HEK293 (cell line): ENCODE measurements at regions not wholly inside any gene's neighbourhood (a gene's known extent, or its start where the extent isn't known, plus 50 kb on each side); places are given as distances from the start of the nearest gene placed in this dataset.

ENCODE experiments used
- BCL11B ChIP-seq: fragments of 450-650 bp; formaldehyde crosslinking; IDR thresholded peaks from 2 replicates; pipeline ENCODE4 v1.5.1; 2016; ENCODE audit warnings: low read depth, missing biosample characterization, missing genetic modification characterization
- SP7 ChIP-seq: fragments of 450-650 bp; formaldehyde crosslinking; IDR thresholded peaks from 2 replicates; pipeline ENCODE4 v1.5.1; 2016; ENCODE audit warnings: missing biosample characterization, missing genetic modification characterization
- ZNF121 ChIP-seq: fragments of 450-650 bp; formaldehyde crosslinking; IDR thresholded peaks from 2 replicates; pipeline ENCODE4 v1.5.1; 2016; ENCODE audit warnings: missing biosample characterization, missing genetic modification characterization
- ZNF169 ChIP-seq: fragments of 450-650 bp; formaldehyde crosslinking; IDR thresholded peaks from 2 replicates; pipeline ENCODE4 v1.5.1; 2016; ENCODE audit warnings: missing biosample characterization, missing genetic modification characterization
- ZNF223 ChIP-seq: fragments of 450-650 bp; formaldehyde crosslinking; IDR thresholded peaks from 2 replicates; pipeline ENCODE4 v1.5.1; 2016; ENCODE audit warnings: missing biosample characterization, missing genetic modification characterization
- ZNF426 ChIP-seq: fragments of 450-650 bp; formaldehyde crosslinking; IDR thresholded peaks from 2 replicates; pipeline ENCODE4 v1.5.1; 2017; ENCODE audit warnings: missing biosample characterization, missing genetic modification characterization, mild to moderate bottlenecking, inconsistent platforms, moderate library complexity
- ZNF707 ChIP-seq: fragments of 450-650 bp; formaldehyde crosslinking; IDR thresholded peaks from 2 replicates; pipeline ENCODE4 v1.5.1; 2016; ENCODE audit warnings: missing biosample characterization, missing genetic modification characterization
- TF ChIP-seq, protein P1 (sequence below): fragments of 450-650 bp; formaldehyde crosslinking; IDR thresholded peaks from 2 replicates; pipeline ENCODE4 v1.5.1; 2016; ENCODE audit warnings: missing biosample characterization, missing genetic modification characterization
- TF ChIP-seq, protein P2 (sequence below): fragments of 450-650 bp; formaldehyde crosslinking; IDR thresholded peaks from 2 replicates; pipeline ENCODE4 v1.5.1; 2017; ENCODE audit warnings: missing biosample characterization, missing genetic modification characterization
- TF ChIP-seq, protein P3 (sequence below): fragments of 450-650 bp; formaldehyde crosslinking; IDR thresholded peaks from 2 replicates; pipeline ENCODE4 v1.5.1; 2016; ENCODE audit warnings: missing biosample characterization, missing genetic modification characterization
- TF ChIP-seq, protein P4 (sequence below): fragments of 450-650 bp; formaldehyde crosslinking; IDR thresholded peaks from 2 replicates; pipeline ENCODE4 v1.5.1; 2016; ENCODE audit warnings: missing biosample characterization, missing genetic modification characterization

DNA sequence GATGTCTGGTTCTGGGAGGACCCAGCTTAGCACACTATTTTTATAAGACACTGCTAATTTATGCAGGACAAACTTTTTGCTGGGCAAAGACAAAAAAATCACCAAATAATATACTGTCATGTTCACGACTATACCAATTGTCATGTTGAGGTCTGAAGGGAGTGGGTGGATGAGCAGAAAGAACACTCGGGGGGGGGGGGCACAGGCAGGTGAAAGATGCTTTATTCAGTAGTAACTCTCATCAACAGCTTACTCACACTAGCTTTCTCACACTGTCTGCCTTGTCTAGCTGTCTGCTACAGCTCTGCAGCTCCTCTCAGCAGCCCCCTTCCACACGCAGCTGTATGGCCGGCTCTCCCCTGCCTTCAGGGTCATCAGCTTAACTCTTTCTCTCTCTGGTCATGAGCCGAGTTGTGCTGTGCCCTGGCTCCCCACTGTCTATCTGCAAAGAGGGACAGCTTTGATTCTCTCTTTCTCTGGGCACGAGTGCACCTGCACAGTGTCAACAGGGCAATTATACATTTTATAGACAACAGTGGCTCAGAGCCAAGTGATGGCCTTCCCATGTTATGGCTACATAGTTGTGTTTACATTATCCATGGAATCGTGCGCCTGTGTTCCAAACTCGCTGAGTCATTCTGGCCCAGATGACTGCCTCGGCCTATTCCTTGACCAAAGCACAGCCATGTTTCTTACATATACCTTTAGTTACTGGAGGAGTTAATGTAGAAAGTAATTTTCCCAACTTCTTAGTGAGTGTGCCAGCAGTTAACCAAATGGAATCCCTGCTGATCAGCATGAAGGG, 187.7 kb upstream of the PRSS16 start:
- TF ChIP-seq ZNF707 (no peak), ZNF426 (tag by site-specific recombination) (no peak), BCL11B (no peak), ZNF121 (tag by site-specific recombination) (no peak), ZNF169 (tag by site-specific recombination) (no peak), SP7 (tag by site-specific recombination) (no peak), ZNF223 (tag by site-specific recombination) (no peak)
- TF ChIP-seq, protein P1, sequence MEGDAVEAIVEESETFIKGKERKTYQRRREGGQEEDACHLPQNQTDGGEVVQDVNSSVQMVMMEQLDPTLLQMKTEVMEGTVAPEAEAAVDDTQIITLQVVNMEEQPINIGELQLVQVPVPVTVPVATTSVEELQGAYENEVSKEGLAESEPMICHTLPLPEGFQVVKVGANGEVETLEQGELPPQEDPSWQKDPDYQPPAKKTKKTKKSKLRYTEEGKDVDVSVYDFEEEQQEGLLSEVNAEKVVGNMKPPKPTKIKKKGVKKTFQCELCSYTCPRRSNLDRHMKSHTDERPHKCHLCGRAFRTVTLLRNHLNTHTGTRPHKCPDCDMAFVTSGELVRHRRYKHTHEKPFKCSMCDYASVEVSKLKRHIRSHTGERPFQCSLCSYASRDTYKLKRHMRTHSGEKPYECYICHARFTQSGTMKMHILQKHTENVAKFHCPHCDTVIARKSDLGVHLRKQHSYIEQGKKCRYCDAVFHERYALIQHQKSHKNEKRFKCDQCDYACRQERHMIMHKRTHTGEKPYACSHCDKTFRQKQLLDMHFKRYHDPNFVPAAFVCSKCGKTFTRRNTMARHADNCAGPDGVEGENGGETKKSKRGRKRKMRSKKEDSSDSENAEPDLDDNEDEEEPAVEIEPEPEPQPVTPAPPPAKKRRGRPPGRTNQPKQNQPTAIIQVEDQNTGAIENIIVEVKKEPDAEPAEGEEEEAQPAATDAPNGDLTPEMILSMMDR (tag by site-specific recombination): no peak
- TF ChIP-seq, protein P2, sequence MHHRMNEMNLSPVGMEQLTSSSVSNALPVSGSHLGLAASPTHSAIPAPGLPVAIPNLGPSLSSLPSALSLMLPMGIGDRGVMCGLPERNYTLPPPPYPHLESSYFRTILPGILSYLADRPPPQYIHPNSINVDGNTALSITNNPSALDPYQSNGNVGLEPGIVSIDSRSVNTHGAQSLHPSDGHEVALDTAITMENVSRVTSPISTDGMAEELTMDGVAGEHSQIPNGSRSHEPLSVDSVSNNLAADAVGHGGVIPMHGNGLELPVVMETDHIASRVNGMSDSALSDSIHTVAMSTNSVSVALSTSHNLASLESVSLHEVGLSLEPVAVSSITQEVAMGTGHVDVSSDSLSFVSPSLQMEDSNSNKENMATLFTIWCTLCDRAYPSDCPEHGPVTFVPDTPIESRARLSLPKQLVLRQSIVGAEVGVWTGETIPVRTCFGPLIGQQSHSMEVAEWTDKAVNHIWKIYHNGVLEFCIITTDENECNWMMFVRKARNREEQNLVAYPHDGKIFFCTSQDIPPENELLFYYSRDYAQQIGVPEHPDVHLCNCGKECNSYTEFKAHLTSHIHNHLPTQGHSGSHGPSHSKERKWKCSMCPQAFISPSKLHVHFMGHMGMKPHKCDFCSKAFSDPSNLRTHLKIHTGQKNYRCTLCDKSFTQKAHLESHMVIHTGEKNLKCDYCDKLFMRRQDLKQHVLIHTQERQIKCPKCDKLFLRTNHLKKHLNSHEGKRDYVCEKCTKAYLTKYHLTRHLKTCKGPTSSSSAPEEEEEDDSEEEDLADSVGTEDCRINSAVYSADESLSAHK (tag by site-specific recombination): no peak
- TF ChIP-seq, protein P3, sequence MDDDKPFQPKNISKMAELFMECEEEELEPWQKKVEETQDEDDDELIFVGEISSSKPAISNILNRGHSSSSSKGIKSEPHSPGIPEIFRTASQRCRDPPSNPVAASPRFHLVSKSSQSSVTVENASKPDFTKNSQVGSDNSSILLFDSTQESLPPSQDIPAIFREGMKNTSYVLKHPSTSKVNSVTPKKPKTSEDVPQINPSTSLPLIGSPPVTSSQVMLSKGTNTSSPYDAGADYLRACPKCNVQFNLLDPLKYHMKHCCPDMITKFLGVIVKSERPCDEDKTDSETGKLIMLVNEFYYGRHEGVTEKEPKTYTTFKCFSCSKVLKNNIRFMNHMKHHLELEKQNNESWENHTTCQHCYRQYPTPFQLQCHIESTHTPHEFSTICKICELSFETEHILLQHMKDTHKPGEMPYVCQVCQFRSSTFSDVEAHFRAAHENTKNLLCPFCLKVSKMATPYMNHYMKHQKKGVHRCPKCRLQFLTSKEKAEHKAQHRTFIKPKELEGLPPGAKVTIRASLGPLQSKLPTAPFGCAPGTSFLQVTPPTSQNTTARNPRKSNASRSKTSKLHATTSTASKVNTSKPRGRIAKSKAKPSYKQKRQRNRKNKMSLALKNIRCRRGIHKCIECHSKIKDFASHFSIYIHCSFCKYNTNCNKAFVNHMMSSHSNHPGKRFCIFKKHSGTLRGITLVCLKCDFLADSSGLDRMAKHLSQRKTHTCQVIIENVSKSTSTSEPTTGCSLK: no peak
- TF ChIP-seq, protein P4, sequence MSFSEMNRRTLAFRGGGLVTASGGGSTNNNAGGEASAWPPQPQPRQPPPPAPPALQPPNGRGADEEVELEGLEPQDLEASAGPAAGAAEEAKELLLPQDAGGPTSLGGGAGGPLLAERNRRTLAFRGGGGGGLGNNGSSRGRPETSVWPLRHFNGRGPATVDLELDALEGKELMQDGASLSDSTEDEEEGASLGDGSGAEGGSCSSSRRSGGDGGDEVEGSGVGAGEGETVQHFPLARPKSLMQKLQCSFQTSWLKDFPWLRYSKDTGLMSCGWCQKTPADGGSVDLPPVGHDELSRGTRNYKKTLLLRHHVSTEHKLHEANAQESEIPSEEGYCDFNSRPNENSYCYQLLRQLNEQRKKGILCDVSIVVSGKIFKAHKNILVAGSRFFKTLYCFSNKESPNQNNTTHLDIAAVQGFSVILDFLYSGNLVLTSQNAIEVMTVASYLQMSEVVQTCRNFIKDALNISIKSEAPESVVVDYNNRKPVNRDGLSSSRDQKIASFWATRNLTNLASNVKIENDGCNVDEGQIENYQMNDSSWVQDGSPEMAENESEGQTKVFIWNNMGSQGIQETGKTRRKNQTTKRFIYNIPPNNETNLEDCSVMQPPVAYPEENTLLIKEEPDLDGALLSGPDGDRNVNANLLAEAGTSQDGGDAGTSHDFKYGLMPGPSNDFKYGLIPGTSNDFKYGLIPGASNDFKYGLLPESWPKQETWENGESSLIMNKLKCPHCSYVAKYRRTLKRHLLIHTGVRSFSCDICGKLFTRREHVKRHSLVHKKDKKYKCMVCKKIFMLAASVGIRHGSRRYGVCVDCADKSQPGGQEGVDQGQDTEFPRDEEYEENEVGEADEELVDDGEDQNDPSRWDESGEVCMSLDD (tag by site-specific recombination): no peak
